ENCODE measurements at regions not wholly inside any gene's neighbourhood (a gene's known extent, or its start where the extent isn't known, plus 50 kb on each side); places are given as distances from the start of the nearest gene placed in this dataset.

DNA sequence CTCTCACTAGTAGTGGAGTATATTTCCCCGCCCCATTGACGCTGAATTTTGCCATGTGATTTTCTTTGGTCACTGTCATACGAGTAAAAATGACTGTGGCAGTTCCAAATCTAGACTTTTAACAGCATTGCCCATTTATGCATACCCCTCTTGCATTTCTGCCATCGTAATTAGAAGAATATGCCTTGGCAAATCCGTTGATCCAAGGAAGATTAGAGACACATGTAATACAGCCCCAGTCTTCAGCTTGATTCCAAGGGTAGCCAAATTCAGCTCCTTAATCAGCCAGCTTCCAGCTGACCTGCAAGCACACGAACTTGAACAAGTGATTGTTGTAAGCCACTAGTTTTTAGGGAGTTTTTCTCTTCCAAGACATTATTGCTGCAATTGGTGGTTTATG is 290.3 kb upstream of the ADAMTS5 start:
- TF ChIP-seq, protein P1, sequence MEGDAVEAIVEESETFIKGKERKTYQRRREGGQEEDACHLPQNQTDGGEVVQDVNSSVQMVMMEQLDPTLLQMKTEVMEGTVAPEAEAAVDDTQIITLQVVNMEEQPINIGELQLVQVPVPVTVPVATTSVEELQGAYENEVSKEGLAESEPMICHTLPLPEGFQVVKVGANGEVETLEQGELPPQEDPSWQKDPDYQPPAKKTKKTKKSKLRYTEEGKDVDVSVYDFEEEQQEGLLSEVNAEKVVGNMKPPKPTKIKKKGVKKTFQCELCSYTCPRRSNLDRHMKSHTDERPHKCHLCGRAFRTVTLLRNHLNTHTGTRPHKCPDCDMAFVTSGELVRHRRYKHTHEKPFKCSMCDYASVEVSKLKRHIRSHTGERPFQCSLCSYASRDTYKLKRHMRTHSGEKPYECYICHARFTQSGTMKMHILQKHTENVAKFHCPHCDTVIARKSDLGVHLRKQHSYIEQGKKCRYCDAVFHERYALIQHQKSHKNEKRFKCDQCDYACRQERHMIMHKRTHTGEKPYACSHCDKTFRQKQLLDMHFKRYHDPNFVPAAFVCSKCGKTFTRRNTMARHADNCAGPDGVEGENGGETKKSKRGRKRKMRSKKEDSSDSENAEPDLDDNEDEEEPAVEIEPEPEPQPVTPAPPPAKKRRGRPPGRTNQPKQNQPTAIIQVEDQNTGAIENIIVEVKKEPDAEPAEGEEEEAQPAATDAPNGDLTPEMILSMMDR (conservative IDR thresholded peaks at IDR 0.05; ENCODE audit: low read depth, low read length) = no peak
- no peak for DNase-seq (ENCODE audit: low read depth)
- no peak overlapping the region for H3K4me3 ChIP-seq (ENCODE audit: low read depth, low read length)

DNA sequence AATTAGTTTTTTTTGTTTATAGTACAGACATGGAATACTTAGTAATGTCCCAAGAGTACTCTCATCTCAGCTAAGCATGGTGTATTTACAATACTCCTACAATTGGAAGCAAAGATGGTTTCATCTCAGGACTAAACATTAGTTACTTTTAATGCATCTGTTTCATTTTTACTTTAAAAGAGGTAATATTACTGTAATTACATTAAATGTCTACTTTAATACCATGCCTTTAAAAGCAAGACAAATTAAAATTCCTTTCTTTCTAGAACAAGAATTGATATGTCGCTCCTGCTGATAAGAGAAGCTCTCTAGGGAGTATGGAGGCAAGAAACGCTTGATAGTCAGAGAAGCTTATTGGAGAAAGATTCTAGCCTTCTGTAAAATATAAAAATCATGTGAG is 284.9 kb upstream of the ADAMTS5 start:
- no peak overlapping the region for H3K4me3 ChIP-seq (ENCODE audit: low read depth, low read length)
- TF ChIP-seq, protein P1 (conservative IDR thresholded peaks at IDR 0.05; ENCODE audit: low read depth, low read length) = no peak
- no peak for DNase-seq (ENCODE audit: low read depth)

DNA sequence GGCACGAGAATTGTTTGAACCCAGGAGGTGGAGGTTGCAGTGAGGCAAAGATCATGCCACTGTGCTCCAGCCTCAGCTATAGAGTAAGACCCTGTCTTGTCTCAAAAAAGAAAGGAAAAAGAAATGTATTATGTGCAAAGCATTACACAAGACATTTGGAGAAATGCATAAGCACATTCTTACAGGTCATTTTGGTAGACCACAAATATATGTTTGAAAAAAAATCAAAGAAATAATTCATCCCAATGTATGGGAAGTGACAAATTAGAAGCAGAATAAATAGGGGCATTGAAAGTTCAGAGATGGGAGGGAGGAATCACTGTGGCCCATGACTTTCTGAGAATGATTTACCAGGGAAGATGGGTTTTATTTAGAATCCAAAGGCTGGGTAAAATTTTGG is 283.5 kb upstream of the ADAMTS5 start:
- no peak for DNase-seq (ENCODE audit: low read depth)
- TF ChIP-seq, protein P1 (conservative IDR thresholded peaks at IDR 0.05; ENCODE audit: low read depth, low read length) = no peak
- H3K4me3 ChIP-seq (ENCODE audit: low read depth, low read length) = no peak overlapping the region

DNA sequence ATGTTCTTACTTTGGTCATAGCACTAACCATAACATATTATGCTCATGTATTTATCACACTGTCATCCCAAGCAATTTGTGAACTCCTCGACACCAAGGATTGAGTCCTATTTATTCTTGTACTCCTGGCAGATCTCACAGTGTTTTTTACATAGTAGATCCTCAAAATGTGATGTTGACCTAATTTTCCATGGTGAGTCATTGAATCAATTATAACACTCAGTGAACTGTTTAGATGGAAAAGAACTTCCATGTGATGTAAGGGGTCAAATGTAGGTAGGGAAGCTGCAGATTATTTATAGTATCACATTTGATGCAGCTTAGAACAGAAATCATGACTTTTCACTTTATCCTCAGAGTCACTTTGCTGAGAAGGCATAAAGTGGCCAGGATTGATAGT is 281.9 kb upstream of the ADAMTS5 start:
- DNase-seq (ENCODE audit: low read depth) = no peak
- TF ChIP-seq, protein P1 (conservative IDR thresholded peaks at IDR 0.05; ENCODE audit: low read depth, low read length) = no peak
- no peak overlapping the region for H3K4me3 ChIP-seq (ENCODE audit: low read depth, low read length)

DNA sequence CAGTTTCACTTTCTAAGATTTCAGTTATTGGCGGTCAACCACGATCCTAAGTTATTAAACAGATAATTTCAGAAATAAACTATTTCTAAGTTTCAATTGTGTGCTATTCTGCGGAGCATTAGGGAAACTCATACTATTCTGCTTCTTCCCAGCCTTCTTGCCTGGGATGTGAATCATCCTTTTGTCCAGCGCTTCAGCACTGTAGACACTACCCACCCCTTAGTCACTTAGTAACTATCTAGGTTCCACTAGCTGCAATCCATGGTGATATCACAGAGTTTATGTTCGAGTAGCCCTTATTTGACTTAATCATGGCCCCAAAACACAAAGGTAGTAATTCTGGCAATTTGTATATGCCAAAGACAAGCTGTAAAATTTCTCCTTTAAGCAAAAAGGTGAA is 279.9 kb upstream of the ADAMTS5 start:
- TF ChIP-seq, protein P1 (conservative IDR thresholded peaks at IDR 0.05; ENCODE audit: low read depth, low read length) = no peak
- DNase-seq (ENCODE audit: low read depth) = peak; percentile 59
- no peak overlapping the region for H3K4me3 ChIP-seq (ENCODE audit: low read depth, low read length)

DNA sequence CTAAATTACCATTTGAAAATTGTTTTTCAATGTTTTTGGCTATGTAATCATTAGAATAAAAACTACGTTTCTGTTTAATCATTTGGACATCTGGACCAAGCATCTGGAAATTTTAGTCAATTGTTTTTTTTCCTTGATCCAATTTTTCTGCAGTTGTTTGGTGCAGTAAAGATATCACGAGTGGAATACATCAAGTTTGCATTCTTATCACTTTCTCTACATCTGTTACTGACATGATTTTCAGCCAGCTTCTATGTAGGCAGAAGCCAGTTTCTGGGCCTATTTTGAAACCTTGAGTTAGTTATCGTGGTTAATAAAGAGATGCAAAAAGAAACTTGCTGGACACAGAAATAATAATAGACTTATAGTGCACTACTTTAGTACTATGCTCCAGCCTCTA is 277.9 kb upstream of the ADAMTS5 start:
- TF ChIP-seq, protein P1 (conservative IDR thresholded peaks at IDR 0.05; ENCODE audit: low read depth, low read length) = no peak
- DNase-seq (ENCODE audit: low read depth) = peak; percentile 38
- no peak overlapping the region for H3K4me3 ChIP-seq (ENCODE audit: low read depth, low read length)

DNA sequence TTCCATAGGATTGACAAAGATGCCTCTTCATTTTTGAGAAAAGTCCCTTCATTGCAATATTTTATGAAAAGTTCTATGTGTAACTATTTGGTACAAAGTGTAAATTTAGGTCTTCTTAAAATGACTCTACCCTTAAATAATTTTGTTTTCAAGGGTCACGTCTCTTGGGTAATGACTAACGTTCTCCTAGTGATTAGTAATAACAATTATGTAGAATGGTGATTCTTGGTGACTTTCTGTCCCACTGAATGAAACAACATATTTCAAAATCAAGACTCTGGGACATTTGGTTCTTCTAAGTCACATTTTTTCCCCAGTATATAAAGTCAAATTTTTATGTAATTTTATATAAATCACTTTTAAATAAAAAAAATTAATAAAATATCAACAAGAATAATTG is 277.5 kb upstream of the ADAMTS5 start:
- DNase-seq (ENCODE audit: low read depth) = peak; percentile 46
- TF ChIP-seq, protein P1 (conservative IDR thresholded peaks at IDR 0.05; ENCODE audit: low read depth, low read length) = no peak
- no peak overlapping the region for H3K4me3 ChIP-seq (ENCODE audit: low read depth, low read length)

All from choroid plexus epithelial cell (primary cell).